RWPE1 (cell line): ENCODE measurements at regions not wholly inside any gene's neighbourhood (a gene's known extent, or its start where the extent isn't known, plus 50 kb on each side); places are given as distances from the start of the nearest gene placed in this dataset.
"Not testable (repeated sequence)": the region's sequence is repeated elsewhere in the genome, so short reads cannot be mapped to it uniquely, and the experiment has no call there.

Experiments
- CTCF ChIA-PET: fragments of 350-600 bp; sonication (Branson Sonifier 250); formaldehyde crosslinking; extraction: SDS; loops from one replicate; lab custom pipeline; 2021; lab: Yijun Ruan, JAX
- POLR2A ChIA-PET: fragments of 400-600 bp; formaldehyde crosslinking; extraction: SDS; loops from one replicate; lab custom pipeline; 2020; ENCODE audit warnings: antibody characterized with exemption; ENCODE audit not compliant: low non-redundant PET; lab: Yijun Ruan, JAX
- DNase-seq: peaks from one replicate; pipeline ENCODE4 v3.0.0; 2012; ENCODE audit warnings: low spot score
- H3K27ac ChIP-seq: fragments of 450-650 bp; 2 replicates; pipeline ENCODE4 v1.5.1; 2017
- CTCF ChIP-seq: fragments of 450-650 bp; conservative IDR thresholded peaks from 2 replicates; pipeline ENCODE4 v1.5.1; 2017; ENCODE audit warnings: low read depth, mild to moderate bottlenecking

- TF ChIP-seq CTCF: no peak
- no peak overlapping the region for H3K27ac ChIP-seq
- no peak for DNase-seq
- POLR2A ChIA-PET: no interaction called here
- CTCF ChIA-PET: no interaction called here
Observed at GRCh38 chr6:102736941-102737368, 1343.4 kb downstream of the GRIK2 start.

- no peak overlapping the region for H3K27ac ChIP-seq
- no peak for TF ChIP-seq CTCF
- POLR2A ChIA-PET: no interaction called here
- peak; percentile 15 for DNase-seq
- CTCF ChIA-PET: interaction anchor here (0.8 kb wide), 1 partner anchor 16 kb away, joined by 4 read pairs; no protein-coding TSS in a partner anchor
Observed at GRCh38 chr6:102732898-102733297, 1339.4 kb downstream of the GRIK2 start.

- POLR2A ChIA-PET, CTCF ChIA-PET, DNase-seq, H3K27ac ChIP-seq: not testable (repeated sequence)
Observed at GRCh38 chr6:102722086-102722485, 1328.6 kb downstream of the GRIK2 start.

GRCh38 chr6:102717737-102718456, 1324.4 kb downstream of the GRIK2 start:
- TF ChIP-seq CTCF: no peak

GRCh38 chr6:102717252-102717651, 1323.7 kb downstream of the GRIK2 start:
- ChIA-PET CTCF (no interaction called here), POLR2A (no interaction called here)
- no peak for TF ChIP-seq CTCF
- no peak overlapping the region for H3K27ac ChIP-seq
- no peak for DNase-seq

More at GRCh38 chr6:102717737-102718456, 1324.4 kb downstream of the GRIK2 start:
- DNase-seq: no peak
- no peak overlapping the region for H3K27ac ChIP-seq
- ChIA-PET CTCF (interaction anchor here (0.6 kb wide), 1 partner anchor 1515 kb away, joined by 3 read pairs; no protein-coding TSS in a partner anchor), POLR2A (no interaction called here)

GRCh38 chr6:102701019-102701418, 1307.5 kb downstream of the GRIK2 start:
- CTCF ChIA-PET: no interaction called here
- no peak for TF ChIP-seq CTCF
- no peak overlapping the region for H3K27ac ChIP-seq

GRCh38 chr6:102686461-102686860, 1293.0 kb downstream of the GRIK2 start:
- ChIA-PET POLR2A (no interaction called here), CTCF (no interaction called here)
- DNase-seq: no peak
- TF ChIP-seq CTCF: no peak
- no peak overlapping the region for H3K27ac ChIP-seq

More at GRCh38 chr6:102701019-102701418, 1307.5 kb downstream of the GRIK2 start:
- no peak for DNase-seq
- POLR2A ChIA-PET: no interaction called here
